ENCODE measurements at regions not wholly inside any gene's neighbourhood (a gene's known extent, or its start where the extent isn't known, plus 50 kb on each side); places are given as distances from the start of the nearest gene placed in this dataset.

GRCh38 chr6:78500299-78501089 lies 366.9 kb upstream of the IRAK1BP1 start:
- H3K36me3 ChIP-seq, result no peaks in the 10 kb centered on the region
- no peak overlapping the region for H3K4me3 ChIP-seq
- no peak for ATAC-seq
- no peak for TF ChIP-seq CTCF (IDR thresholded peaks at IDR 0.05)
- H3K4me1 ChIP-seq, result no peaks in the 10 kb centered on the region
- no peaks in the 10 kb centered on the region for H3K9me3 ChIP-seq
- DNase-seq, result no peak
- no peak overlapping the region for H3K27ac ChIP-seq
- H3K27me3 ChIP-seq, result no peaks in the 10 kb centered on the region
- intact Hi-C loops (cut with DNase I), result no loop called here

GRCh38 chr6:78502386-78502887 lies 364.9 kb upstream of the IRAK1BP1 start:
- TF ChIP-seq CTCF (IDR thresholded peaks at IDR 0.05), result no peak
- intact Hi-C loops (cut with DNase I), result no loop called here
- Histone ChIP-seq H3K27ac (no peak overlapping the region), H3K36me3 (no peaks in the 10 kb centered on the region), H3K4me3 (no peak overlapping the region), H3K4me1 (no peaks in the 10 kb centered on the region), H3K27me3 (no peaks in the 10 kb centered on the region), H3K9me3 (peaks cover 0 to 7% of the 10 kb centered on the region in 2 donors)
- DNase-seq (no peak), ATAC-seq (no peak)

GRCh38 chr6:78505178-78505577 lies 362.2 kb upstream of the IRAK1BP1 start:
- peaks cover 0 to 19% of the 10 kb centered on the region in 2 donors for H3K9me3 ChIP-seq
- H3K27ac ChIP-seq, result no peak overlapping the region
- ATAC-seq (no peak), DNase-seq (no peak)
- no peaks in the 10 kb centered on the region for H3K4me1 ChIP-seq
- H3K4me3 ChIP-seq, result no peak overlapping the region
- H3K27me3 ChIP-seq, result no peaks in the 10 kb centered on the region
- H3K36me3 ChIP-seq, result no peaks in the 10 kb centered on the region
- TF ChIP-seq CTCF (IDR thresholded peaks at IDR 0.05), result no peak
- intact Hi-C loops (cut with DNase I), result no loop called here

GRCh38 chr6:78511009-78511408 lies 356.3 kb upstream of the IRAK1BP1 start:
- ATAC-seq (no peak), DNase-seq (no peak)
- Histone ChIP-seq H3K4me3 (no peak overlapping the region), H3K36me3 (no peaks in the 10 kb centered on the region), H3K4me1 (no peaks in the 10 kb centered on the region), H3K27ac (no peak overlapping the region), H3K9me3 (peaks cover 0 to 19% of the 10 kb centered on the region in 2 donors), H3K27me3 (no peaks in the 10 kb centered on the region)
- no peak for TF ChIP-seq CTCF (IDR thresholded peaks at IDR 0.05)
- intact Hi-C loops (cut with DNase I), result no loop called here

- no peak for TF ChIP-seq CTCF (IDR thresholded peaks at IDR 0.05)
- Histone ChIP-seq H3K4me1 (no peaks in the 10 kb centered on the region), H3K36me3 (no peaks in the 10 kb centered on the region), H3K27me3 (no peaks in the 10 kb centered on the region), H3K27ac (no peak overlapping the region), H3K4me3 (no peak overlapping the region), H3K9me3 (no peaks in the 10 kb centered on the region)
- DNase-seq (no peak), ATAC-seq (no peak)
- intact Hi-C loops (cut with DNase I), result no loop called here
These were observed 353.5 kb upstream of the IRAK1BP1 start for GRCh38 chr6:78513856-78514255.

Data from left lung (tissue), 4 donors.